ENCODE measurements at regions not wholly inside any gene's neighbourhood (a gene's known extent, or its start where the extent isn't known, plus 50 kb on each side); places are given as distances from the start of the nearest gene placed in this dataset.

GRCh38 chr7:113487925-113488731 lies 369.8 kb upstream of the SMIM30 start:
- no peak for ATAC-seq
- TF ChIP-seq ESRRG (CRISPR knock-in tag; IDR thresholded peaks at IDR 0.05) = no peak
- no peak for TF ChIP-seq PPARA (CRISPR knock-in tag; IDR thresholded peaks at IDR 0.05; ENCODE audit: borderline replicate concordance)
- TF ChIP-seq ZFP3 (CRISPR knock-in tag; IDR thresholded peaks at IDR 0.05) = no peak
- TF ChIP-seq SNAI2 (CRISPR knock-in tag; IDR thresholded peaks at IDR 0.05) = no peak
- no peak for TF ChIP-seq CSRNP3 (CRISPR knock-in tag; IDR thresholded peaks at IDR 0.05)
- no peak for TF ChIP-seq ARNTL (CRISPR knock-in tag; IDR thresholded peaks at IDR 0.05; ENCODE audit: borderline replicate concordance, low read depth)
- TF ChIP-seq ZNF565 (CRISPR knock-in tag; conservative IDR thresholded peaks at IDR 0.05; ENCODE audit: low read depth) = no peak
- TF ChIP-seq TCF4 (CRISPR knock-in tag; IDR thresholded peaks at IDR 0.05; ENCODE audit: borderline replicate concordance) = no peak
- no peak for TF ChIP-seq GLIS3 (CRISPR knock-in tag; IDR thresholded peaks at IDR 0.05)
- TF ChIP-seq ZC3H10 (CRISPR knock-in tag; IDR thresholded peaks at IDR 0.05) = no peak
- no peak for TF ChIP-seq PATZ1 (CRISPR knock-in tag; IDR thresholded peaks at IDR 0.05; ENCODE audit: borderline replicate concordance)
- TF ChIP-seq ZFP30 (CRISPR knock-in tag; IDR thresholded peaks at IDR 0.05) = no peak

DNA sequence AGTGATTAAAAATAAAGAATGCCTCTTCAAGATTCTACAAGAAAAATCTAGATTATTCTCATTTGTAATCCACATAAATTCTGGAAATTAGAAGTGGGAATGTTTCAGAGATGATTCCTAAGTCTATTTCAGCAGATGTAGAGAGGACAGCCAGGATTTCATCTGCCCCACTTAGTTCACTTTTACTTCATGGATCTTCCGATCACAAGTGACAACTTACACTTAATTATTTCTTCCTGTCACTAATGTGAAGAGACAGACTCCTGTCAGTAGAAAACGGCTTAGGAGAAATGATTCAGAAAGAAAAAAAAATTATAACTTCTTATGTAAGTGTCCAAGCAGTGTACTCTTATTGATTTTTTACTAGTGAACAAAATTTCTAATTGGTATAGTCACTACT lies 368.2 kb upstream of the SMIM30 start:
- ATAC-seq = no peak
- no peak for TF ChIP-seq GLIS3 (CRISPR knock-in tag; IDR thresholded peaks at IDR 0.05)
- TF ChIP-seq ZFP30 (CRISPR knock-in tag; IDR thresholded peaks at IDR 0.05) = no peak
- TF ChIP-seq CSDC2 (CRISPR knock-in tag; IDR thresholded peaks at IDR 0.05) = no peak
- TF ChIP-seq ISL1 (CRISPR knock-in tag; IDR thresholded peaks at IDR 0.05) = no peak
- TF ChIP-seq ZFP3 (CRISPR knock-in tag; IDR thresholded peaks at IDR 0.05) = no peak
- TF ChIP-seq SNAI2 (CRISPR knock-in tag; IDR thresholded peaks at IDR 0.05) = no peak
- TF ChIP-seq, protein P1, sequence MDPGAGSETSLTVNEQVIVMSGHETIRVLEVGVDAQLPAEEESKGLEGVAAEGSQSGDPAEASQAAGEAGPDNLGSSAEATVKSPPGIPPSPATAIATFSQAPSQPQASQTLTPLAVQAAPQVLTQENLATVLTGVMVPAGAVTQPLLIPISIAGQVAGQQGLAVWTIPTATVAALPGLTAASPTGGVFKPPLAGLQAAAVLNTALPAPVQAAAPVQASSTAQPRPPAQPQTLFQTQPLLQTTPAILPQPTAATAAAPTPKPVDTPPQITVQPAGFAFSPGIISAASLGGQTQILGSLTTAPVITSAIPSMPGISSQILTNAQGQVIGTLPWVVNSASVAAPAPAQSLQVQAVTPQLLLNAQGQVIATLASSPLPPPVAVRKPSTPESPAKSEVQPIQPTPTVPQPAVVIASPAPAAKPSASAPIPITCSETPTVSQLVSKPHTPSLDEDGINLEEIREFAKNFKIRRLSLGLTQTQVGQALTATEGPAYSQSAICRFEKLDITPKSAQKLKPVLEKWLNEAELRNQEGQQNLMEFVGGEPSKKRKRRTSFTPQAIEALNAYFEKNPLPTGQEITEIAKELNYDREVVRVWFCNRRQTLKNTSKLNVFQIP (CRISPR knock-in tag; IDR thresholded peaks at IDR 0.05; ENCODE audit: borderline replicate concordance, low read depth) = no peak
- no peak for TF ChIP-seq ZC3H10 (CRISPR knock-in tag; IDR thresholded peaks at IDR 0.05)
- TF ChIP-seq RARB (CRISPR knock-in tag; IDR thresholded peaks at IDR 0.05) = no peak
- TF ChIP-seq TOX (CRISPR knock-in tag; IDR thresholded peaks at IDR 0.05; ENCODE audit: borderline replicate concordance) = no peak
- no peak for TF ChIP-seq ZNF8 (CRISPR knock-in tag; IDR thresholded peaks at IDR 0.05)
- no peak for TF ChIP-seq BACH2 (CRISPR knock-in tag; IDR thresholded peaks at IDR 0.05; ENCODE audit: borderline replicate concordance)
- TF ChIP-seq OSR1 (CRISPR knock-in tag; IDR thresholded peaks at IDR 0.05) = no peak
- TF ChIP-seq CSRNP3 (CRISPR knock-in tag; IDR thresholded peaks at IDR 0.05) = no peak
- no peak for TF ChIP-seq ZNF565 (CRISPR knock-in tag; conservative IDR thresholded peaks at IDR 0.05; ENCODE audit: low read depth)
- TF ChIP-seq PPARA (CRISPR knock-in tag; IDR thresholded peaks at IDR 0.05; ENCODE audit: borderline replicate concordance) = no peak

DNA sequence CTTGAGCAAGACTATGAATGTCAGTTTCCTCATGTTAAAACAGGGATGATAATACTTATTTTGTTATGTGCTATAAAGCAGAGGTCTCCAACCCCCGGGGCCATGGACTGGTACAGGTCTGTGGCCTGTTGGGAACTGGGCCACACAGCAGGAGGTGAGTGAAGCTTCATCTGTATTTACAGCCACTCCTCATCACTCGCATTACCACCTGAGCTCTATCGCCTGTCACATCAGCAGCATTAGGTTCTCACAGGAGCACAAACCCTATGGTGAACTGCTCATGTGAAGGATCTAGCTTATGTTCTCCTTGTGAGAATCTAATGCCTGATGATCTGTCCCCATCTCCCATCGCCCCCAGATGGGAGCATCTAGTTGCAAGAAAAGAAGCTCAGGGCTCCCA lies 365.3 kb upstream of the SMIM30 start:
- no peak for ATAC-seq
- no peak for TF ChIP-seq BACH2 (CRISPR knock-in tag; IDR thresholded peaks at IDR 0.05; ENCODE audit: borderline replicate concordance)
- TF ChIP-seq ZFP30 (CRISPR knock-in tag; IDR thresholded peaks at IDR 0.05) = no peak
- TF ChIP-seq CSDC2 (CRISPR knock-in tag; IDR thresholded peaks at IDR 0.05) = no peak
- TF ChIP-seq, protein P2, sequence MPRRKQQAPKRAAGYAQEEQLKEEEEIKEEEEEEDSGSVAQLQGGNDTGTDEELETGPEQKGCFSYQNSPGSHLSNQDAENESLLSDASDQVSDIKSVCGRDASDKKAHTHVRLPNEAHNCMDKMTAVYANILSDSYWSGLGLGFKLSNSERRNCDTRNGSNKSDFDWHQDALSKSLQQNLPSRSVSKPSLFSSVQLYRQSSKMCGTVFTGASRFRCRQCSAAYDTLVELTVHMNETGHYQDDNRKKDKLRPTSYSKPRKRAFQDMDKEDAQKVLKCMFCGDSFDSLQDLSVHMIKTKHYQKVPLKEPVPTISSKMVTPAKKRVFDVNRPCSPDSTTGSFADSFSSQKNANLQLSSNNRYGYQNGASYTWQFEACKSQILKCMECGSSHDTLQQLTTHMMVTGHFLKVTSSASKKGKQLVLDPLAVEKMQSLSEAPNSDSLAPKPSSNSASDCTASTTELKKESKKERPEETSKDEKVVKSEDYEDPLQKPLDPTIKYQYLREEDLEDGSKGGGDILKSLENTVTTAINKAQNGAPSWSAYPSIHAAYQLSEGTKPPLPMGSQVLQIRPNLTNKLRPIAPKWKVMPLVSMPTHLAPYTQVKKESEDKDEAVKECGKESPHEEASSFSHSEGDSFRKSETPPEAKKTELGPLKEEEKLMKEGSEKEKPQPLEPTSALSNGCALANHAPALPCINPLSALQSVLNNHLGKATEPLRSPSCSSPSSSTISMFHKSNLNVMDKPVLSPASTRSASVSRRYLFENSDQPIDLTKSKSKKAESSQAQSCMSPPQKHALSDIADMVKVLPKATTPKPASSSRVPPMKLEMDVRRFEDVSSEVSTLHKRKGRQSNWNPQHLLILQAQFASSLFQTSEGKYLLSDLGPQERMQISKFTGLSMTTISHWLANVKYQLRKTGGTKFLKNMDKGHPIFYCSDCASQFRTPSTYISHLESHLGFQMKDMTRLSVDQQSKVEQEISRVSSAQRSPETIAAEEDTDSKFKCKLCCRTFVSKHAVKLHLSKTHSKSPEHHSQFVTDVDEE (CRISPR knock-in tag; IDR thresholded peaks at IDR 0.05) = no peak
- TF ChIP-seq, protein P1 (CRISPR knock-in tag; IDR thresholded peaks at IDR 0.05; ENCODE audit: borderline replicate concordance, low read depth) = no peak
- TF ChIP-seq, protein P3, sequence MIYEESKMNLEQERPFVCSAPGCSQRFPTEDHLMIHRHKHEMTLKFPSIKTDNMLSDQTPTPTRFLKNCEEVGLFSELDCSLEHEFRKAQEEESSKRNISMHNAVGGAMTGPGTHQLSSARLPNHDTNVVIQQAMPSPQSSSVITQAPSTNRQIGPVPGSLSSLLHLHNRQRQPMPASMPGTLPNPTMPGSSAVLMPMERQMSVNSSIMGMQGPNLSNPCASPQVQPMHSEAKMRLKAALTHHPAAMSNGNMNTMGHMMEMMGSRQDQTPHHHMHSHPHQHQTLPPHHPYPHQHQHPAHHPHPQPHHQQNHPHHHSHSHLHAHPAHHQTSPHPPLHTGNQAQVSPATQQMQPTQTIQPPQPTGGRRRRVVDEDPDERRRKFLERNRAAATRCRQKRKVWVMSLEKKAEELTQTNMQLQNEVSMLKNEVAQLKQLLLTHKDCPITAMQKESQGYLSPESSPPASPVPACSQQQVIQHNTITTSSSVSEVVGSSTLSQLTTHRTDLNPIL (CRISPR knock-in tag; IDR thresholded peaks at IDR 0.05; ENCODE audit: low read depth) = no peak
